ENCODE measurements at regions not wholly inside any gene's neighbourhood (a gene's known extent, or its start where the extent isn't known, plus 50 kb on each side); places are given as distances from the start of the nearest gene placed in this dataset.

DNA sequence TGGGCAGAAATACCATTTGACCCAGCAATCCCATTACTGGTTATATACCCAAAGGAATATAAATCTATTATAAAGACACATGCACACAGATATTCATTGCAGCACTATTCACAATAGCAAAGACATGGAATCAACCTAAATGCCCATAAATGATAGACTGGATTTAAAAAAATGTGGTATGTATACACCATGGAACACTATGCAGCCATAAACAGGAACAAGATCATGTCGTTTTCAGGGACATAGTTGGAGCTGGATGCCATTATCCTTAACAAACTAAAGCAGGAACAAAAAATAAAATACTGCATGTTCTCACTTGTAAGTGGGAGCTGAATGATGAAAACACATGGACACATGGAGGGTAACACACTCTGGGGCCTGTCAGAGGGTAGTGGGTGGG is 335.6 kb downstream of the BTG1 start:
- TF ChIP-seq POLR2A (IDR thresholded peaks at IDR 0.05; ENCODE audit: low read depth, low read length): no peak
- TF ChIP-seq POLR2AphosphoS5 (IDR thresholded peaks at IDR 0.05; ENCODE audit: low read depth, low read length): no peak
- TF ChIP-seq SPI1 (IDR thresholded peaks at IDR 0.05; ENCODE audit: low read depth, low read length): no peak
- no peak for TF ChIP-seq TAF1 (IDR thresholded peaks at IDR 0.05; ENCODE audit: low read depth, low read length)
- TF ChIP-seq POU2F2 (IDR thresholded peaks at IDR 0.05; ENCODE audit: low read depth, low read length): no peak
- TF ChIP-seq PAX5 (IDR thresholded peaks at IDR 0.05; ENCODE audit: insufficient read depth, low read length, severe bottlenecking): no peak

Measured in GM12891 (cell line).